DMS114 treated with DMSO at 0.1 percent for 48 hours (cell line): ENCODE measurements at regions not wholly inside any gene's neighbourhood (a gene's known extent, or its start where the extent isn't known, plus 50 kb on each side); places are given as distances from the start of the nearest gene placed in this dataset.

Experiments
- DNase-seq: peaks from one replicate; lab custom pipeline; 2025; ENCODE audit not compliant: unreplicated experiment; lab: John Stamatoyannopoulos, UW

DNA sequence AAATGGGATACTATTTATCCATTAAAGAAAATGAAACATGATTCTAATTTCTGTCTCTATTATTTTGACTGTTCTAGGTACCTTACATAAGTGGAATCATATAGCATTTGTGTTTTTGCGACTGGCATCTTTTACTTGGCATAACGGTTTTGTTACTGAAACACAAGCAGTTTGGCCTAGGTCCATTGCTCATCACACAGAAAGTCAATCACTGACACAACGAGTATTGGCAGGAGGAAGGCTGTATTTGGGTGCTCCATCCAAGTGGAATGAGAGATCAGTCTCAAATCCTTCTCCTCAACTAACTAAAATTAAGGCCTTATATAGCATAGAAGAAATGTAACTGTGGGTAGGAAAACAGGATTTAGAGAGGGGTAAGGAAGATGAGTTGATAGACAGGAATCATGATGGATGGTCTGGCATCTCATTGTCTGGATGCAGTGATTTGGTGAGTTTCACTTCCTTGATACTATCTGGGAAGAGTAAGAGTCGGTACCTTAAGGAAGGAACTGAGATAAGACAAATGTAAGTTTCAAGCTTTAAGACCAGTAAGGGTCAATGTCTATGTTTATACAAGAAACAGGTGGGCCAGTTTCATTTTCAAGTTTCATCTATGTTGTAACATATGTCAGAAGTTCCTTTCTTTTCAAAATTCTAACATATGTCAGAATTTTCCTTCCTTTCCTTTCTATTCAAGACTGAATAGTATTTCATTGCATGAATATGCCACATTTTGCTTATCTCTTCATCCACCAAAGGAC lies 276.9 kb upstream of the RAB6C start:
- DNase-seq = no peak

DNA sequence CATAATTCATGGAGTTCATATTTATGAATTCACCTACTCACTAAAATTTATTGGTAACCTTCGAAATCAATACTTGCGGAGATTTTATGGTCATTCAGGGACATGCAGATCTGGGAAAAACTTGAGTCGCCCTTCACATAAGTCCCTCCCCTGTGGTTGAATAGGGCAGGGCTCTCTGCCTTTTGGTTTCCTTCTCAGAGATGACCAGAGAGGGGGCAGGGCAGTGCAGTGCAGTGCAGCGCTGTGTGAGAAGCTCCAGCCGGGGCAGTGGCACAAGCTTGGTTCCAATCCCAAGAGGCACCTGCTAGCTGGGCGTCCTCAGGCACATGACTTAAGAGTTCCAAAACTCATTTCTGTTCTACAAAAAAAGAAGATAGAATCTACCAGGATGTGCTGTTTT lies 274.4 kb upstream of the RAB6C start:
- DNase-seq = no peak

DNA sequence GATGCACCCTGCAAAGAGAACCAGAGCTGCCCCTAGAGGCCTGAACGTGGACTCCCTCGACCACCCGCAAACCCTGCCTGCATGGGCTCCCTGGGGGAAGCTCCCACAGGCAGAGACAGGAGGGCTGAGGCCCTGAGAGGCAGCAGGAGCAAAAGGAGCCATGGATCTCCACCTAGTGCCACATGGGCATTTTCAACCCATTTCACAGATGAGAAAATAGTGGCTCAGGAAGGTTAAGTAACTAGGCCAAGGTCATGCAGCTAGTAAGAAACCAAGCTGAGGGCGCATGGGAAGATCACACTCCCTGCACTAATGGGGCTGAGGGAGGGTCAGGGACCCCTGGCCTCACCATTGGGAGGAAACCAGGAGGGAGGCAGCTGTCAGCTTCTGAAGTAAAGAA lies 271.7 kb upstream of the RAB6C start:
- no peak for DNase-seq

DNA sequence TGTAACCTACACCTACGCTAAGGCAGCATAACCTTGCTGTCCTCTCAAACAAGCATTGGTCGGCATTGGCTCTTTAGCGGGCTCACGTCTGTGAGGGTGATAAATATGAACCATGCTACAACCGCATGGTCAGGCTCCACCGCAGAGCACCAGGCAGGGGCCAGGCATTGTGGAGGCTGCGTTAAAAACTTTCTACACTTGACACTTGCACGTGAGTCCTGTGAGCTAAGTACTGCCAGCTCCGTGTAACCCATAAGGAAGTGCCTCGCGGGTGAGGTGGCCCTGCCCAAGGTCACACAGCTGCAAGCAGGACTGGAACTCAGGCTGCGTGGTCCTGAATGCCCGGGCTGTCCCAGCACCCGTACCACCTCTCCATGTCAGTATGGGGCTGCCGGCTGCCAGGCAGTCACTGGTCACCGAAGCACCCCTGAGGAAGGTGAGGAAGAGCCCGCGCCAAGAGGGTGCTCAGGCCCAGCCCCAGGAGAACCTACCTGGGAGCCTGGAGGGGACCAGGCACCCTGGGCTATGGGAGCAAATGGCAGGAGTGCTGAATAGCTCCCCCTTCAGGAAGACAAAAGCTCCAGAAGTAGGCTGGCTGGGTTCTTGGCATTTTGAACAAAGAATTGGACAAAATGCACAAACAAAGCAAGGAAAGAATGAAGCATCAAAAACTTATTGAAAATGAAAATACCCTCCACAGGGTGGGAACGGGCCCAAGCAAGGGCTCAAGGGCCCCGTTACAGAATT lies 271.1 kb upstream of the RAB6C start:
- no peak for DNase-seq

DNA sequence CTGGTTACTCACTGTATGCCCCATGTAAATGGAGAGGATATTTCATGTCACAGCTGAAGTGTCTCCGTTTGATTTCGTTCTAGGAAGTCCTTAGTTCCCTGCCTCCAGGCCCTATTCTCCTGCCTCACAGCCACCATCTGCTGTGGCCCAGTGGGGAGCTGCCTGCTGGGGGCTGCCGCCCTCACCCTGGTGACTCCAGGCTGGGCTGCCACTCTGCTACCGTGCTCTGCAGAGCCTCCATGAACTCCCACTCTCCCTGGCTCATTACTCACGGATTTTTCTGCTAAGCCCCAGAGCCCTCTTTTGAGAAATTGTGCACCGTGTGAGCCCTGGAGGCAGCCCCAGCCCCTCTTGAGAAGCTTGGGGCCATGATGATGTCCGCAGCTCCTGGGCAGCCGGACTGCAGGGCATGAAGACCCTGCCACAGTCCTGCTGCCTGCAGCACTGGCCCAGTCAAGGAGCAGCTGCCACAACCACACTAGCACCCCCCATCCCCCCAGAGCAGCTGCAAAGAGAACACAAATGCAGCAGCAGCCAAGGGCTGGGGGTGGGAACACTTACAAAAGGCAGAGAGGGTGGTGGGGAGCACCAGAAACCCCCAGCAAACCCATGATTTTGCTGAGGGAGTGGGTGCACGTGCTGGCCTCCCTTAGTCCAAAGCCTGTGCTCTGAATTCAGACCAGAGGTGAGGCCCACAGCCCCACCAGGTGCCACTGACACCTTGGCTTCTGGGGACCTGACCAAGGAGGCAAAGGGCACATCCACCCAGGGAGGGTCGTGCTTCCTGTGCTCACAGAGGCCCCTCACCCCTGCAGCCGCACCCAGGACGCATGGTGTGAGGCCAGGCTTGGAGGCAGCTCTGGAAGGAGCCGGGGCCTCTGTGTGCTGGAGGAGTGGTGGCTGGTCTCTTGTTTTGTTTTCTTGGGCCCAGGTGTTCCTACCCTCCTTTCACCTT lies 270.2 kb upstream of the RAB6C start:
- no peak for DNase-seq

DNA sequence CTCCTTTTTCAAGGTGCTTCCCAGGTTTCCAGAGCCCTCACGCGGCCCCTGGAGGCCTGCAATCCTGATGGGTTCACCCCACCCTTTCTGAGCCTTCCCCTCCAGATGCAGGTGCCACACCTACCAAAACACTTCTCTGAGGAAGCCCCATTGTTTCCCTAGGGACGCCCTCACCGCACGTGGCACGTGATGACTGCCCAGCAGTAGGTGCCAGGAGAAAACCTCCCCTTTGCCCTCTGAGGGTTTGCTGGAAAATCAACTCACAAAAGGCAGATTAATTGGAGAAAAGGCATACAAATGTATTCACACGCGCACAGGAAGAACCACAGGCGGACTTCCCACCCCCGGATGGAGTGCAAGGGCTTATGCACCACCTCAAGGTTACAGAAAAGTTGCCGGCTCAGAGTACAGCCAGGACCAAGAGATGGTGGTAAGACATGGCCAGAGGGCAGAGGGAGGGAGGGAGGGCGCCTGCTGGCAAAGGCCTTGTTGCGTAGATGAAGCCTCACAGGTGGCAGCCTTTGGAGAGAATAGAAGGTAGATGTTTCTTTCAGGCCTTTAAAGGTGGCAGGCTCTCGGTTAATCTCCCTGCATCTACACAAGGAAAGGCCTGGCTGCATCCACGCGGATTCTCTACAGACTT lies 269.4 kb upstream of the RAB6C start:
- no peak for DNase-seq

DNA sequence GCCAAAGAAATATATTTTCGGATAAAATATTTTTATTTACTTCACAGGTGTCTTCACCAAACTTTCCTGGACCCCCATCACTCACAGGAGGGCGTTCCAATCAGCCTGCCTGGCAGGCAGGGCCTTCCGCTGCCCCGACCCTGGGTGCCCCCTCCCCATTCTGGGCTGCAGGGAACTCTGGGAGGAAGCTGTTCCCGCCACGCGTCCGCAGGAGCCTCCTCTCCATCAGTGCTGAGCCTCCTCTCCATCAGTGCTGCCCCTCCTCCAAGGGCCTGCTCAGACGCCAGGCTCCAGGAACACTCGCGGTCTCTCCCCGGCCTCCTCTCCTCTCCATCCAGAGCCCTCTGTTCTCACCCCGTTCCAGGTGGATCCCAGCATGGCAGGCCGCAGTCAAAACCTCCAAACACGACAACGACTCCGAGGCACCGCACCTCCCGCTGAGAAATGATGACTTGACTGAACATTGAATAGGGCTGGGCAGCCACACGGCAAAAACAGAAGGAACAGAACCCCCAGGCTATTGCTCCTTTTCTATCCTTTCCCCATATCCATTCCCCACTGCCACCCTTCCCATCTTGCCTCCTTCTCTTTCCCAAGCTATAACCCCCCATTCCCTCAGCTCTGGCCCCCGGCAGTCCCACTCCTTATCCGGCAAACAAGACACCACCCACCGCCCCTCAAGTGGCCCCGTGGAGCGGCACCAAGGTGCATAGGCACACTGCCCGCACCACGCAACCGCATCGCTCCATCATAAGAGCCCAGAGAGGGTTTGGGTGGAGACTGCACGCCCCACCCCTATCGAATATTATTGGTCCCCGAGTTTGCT lies 268.6 kb upstream of the RAB6C start:
- DNase-seq = no peak

DNA sequence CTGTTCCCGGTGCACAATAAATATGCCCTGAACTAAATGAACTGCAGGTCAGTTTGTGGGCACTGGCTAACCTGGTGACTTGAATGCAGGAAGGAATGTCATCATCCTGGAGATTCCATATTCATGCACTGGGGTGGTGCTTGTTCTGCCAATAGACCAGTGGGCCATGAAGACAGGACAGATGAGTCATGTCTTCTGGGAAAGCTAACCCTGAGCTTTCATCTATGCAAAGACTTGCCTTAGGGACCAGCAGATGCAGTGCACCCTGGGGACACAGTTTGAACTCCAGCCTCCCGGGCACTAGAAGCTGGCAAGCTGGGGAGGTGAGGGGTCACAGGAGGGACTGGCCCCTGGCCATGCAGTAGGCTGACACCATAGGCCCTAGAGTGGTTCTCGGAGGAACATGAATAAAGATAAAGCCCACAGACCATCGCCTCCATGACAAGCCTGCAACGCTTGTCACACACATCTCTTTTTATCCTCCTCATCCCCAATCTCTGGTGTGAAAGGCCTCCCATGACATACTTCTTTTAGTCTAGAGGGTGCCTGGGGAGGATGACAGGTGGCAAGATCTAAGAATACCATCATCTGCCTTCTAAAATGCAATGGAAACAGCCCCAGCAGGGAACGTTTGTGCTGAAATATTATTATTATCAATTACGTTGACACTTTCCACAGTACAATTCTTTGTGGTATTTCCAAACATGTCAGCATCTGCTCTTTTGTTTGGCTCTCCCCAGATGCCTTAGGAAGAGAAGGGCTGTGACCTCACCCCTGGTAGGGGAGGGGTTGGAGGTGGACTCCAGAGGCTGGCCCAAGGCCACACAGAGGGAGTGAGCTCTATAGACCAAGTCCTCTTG lies 267.4 kb upstream of the RAB6C start:
- no peak for DNase-seq

DNA sequence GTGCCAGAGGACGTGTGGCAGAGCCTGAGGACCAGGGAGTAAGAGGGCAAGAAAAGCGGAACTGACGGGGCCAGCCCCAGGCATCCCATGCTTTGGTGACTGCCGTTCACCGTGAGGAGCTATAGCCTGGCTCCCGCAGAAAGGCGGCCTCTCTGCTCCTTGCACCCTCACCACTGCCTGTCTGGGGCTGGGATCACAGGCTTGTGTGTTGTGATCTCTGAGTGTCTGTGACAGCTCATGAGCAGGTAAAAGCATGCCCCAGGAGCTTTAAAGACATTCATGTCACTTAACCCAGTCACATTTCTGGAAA lies 266.8 kb upstream of the RAB6C start:
- DNase-seq = no peak

DNA sequence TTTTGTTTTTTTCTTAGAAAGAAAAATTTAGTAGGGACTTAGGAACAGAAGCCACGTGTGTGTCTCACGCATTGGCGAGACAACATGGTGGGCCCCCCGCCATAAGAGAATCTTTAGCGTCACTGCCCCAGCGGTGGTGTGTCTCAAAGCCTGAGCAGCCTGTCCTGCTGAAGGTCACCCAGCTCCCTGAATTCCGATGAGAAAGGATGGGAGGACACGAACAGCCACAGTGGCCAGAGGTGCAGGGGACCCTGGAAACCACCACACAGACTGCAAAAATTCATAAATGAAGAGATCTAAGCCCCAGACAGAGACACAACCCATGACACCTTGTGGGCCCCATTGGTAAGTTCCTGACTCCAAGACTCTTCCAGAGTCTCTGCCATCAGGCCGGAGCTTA lies 266.1 kb upstream of the RAB6C start:
- no peak for DNase-seq

DNA sequence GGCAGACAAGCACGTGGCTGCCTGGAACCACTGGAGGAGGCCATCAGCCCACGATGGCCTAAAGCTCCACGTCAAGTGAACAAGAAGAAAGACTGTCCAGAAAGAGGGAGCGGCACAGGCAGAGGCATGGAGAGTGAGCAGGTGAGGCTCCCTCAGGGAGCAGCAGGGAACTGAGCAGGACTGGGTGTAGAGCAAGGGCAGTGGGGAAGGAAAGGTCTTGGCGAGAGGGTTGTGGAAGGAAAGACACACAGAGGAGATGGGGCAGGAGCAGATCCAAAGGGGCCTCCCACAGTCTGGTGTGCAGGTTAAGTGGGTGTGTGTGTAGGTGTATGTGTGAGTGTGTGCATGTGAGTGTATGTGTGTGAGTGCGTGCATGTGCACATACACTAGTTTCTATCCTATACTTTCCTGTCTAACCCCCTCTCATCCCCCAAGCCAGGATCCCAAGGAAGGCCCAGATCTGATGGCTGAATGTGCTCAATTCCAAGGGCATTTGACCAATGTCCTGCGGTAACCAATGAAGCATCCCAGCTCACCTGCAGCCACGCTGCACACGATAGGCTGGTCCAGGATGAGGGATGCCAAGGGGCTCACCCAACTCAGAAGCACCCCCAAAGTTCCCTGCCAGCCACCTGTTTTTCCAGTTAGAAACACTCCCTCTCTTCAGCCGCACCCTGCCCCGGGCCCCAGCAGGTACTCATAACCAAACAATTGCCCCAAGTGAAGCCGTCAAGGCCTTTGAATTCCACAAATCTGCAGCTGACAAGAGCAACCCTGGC lies 262.5 kb upstream of the RAB6C start:
- no peak for DNase-seq

DNA sequence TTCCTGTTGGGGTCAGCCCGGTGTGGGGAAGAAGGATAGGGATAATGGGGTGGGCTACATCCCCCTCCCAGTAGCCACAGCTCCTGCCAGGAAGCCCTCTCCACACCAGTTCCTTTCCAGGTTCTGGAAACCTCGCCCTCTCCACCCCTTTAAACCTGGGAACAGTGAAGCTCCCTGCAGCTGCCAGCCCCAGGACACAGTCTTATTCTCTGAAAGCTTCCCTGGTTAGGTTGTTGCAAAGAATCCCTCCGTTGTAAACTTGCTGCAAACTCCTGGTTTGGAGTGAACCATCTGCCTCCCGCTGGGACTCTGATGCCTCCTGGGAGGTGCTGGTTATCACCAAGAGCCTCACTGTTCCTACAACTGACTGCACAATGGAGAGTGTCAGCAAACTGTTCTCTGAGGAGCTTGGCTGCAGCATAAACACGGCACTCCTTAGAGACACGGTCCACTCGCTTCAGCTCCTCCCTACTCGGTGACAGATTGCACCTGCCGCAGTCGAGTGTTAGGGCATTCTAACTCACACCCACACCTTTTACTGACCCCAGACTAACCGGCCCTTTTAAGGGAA lies 261.8 kb upstream of the RAB6C start:
- no peak for DNase-seq

DNA sequence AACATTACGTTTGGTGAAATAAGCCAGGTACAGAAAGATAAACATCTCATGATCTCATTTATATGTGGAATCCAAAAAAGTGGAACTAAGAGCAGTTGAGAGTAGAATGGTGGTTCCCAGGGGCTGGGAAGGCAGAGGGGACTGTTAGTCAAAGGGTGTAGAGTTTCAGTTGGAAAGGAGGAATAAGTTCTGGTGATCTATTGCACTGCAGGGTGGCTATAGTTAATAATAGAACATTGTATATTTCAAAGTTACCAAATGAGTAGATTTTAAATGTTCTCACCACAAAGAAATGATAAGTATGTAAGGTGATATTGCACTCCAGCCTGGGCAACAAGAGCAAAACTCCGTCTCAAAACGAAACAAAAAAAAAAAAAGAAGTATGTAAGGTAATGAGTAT lies 260.1 kb upstream of the RAB6C start:
- no peak for DNase-seq

DNA sequence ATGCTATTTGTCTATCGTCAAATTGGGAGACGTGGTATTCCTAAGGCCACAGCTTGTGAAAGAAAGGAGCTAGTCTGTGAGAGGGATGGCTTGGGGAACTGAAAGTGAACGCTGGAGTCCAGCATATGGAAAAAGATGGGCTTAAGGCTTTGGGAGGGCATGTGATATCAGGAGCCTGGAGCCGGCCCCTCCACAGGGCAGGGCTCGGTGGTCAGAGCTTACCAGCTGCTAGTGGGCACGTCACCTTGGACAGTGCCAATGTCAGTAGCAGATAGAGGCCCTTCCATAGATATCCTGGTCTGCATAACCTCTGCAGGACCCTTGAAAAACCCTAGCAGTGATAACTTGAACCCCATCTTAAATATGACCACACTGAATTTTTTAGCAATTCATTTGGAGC lies 259.1 kb upstream of the RAB6C start:
- no peak for DNase-seq

DNA sequence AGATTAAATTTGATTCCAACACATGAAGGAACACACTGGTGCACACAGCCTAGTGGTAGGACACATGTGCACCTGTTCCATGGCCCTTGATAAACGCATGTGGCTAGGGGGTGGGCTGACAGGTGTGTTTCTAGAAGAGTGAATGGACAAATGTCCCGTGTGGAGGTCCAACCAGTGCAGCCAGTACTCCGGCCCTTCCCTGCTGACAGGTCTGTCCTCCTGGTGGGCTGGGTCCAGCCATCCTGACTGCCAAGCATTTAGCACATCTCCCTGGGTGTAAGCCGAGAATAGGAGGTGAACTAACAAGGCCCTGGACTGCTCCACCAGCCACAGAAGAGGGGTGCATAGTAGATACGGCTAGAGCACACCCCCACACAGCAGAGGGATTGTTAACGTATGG lies 258.7 kb upstream of the RAB6C start:
- no peak for DNase-seq

DNA sequence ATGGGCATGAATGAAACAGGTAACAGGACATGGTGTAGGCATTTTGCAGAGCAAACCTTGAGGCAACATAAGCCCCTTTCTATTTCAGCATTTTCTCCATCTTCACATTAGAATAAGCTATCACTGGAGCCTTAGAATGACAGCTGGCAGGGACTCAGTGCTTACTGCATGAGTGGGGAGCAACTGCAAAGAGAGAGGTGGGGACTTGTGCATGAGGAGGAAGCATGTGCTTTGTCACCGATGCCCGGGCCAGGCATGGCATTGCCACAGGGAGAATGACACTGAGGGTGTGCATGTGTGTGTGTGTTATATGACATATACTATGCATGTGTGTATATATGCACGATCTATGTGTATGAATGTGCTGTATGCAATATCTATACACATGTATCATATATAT lies 258.2 kb upstream of the RAB6C start:
- no peak for DNase-seq

DNA sequence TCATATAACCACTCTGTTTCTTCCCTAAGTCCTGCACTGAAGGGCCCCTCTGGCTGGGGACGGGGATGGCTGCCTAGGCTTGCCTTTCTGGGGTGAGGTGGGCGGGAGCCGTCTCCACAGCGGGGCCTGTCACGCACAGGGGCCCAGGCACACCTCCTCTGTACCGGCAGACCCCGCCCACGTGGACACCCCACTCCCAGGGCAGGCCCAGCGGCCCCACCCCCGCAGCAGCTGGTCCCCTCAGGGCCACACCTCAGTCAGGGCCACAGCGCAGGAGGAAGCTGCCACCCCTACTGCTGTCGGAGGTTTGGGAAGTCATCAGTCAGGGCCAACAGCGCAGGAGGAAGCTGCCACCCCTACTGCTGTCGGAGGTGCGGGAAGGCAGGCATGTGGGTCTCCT lies 257.6 kb upstream of the RAB6C start:
- DNase-seq = no peak

DNA sequence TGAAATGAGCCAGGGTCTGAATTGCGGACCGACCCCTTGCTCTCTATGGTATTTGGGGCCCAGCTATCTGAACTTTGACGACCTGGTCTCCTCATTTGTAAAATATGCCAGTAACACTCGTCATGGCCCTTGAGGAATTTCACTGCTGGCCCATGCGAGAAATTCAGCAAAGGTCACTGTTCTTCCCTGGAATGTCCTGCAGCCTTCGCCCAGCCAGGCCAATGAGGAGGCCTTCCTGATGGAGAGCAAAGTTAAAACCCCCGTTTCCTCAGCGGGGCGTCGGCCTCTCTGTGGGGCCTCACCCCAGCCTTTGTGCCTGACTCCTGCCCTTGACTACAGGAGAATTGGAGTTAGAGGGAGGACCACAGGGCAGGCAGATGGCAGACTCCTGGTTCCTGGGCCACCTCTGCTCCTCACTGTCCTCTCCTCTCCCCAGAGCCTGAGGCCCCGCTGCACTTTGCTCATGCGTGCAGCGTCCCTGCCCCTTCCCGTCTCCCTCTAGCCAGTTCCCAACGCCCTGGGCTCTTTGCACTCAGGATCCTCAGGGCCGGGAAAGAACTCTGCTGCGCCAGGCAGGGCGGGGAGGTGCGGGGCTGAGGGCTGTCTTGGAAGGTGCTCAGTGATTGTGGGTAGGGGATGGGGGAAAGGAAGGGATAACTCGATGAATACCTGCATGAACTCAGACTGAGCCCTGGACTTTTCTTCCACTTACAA lies 257.0 kb upstream of the RAB6C start:
- no peak for DNase-seq
